ENCODE measurements at regions not wholly inside any gene's neighbourhood (a gene's known extent, or its start where the extent isn't known, plus 50 kb on each side); places are given as distances from the start of the nearest gene placed in this dataset.

DNA sequence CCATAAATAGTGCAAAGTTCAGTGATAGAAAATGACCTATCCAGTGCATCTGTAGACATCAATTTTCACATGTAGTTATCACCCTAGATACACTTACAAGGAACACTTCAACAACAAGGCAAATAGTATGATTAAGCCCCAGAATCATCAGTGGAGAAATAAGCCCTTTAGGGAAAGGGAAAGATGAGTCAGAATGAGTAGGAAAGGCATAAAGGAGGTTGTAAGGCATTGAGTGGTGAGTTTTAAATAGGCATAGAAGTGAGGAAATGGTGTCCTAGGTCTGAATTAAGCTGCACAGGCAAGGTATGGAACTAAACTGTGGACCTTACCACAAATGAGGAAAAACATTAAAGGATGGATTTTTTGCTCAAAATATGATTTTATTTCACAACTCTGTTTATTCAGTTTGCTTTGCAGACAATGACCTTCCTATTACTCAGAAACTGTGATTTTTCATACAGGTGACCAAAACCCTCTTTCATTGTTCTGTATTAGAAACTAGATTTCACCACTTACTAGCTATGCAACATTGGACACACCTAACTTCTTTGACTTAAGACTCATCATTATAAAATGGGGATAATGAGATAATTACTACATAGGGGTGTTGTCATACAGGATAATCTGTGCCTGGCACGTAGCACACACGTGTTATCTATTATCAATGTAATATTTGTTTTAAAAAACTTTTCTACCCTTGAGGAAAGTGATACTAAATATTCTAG is 57.0 kb upstream of the MAP9 start:
- TF ChIP-seq TAF1 (IDR thresholded peaks at IDR 0.05; ENCODE audit: low read depth, low read length) (no peak), SPI1 (IDR thresholded peaks at IDR 0.05; ENCODE audit: low read depth, low read length) (no peak), POLR2A (IDR thresholded peaks at IDR 0.05; ENCODE audit: low read depth, low read length) (no peak), PAX5 (IDR thresholded peaks at IDR 0.05; ENCODE audit: insufficient read depth, low read length, severe bottlenecking) (no peak), POU2F2 (IDR thresholded peaks at IDR 0.05; ENCODE audit: low read depth, low read length) (no peak)
- no peak for FAIRE-seq
- DNase-seq (ENCODE audit: insufficient read length, low spot score) = no peak

- DNase-seq (ENCODE audit: insufficient read length, low spot score) = no peak
- TF ChIP-seq POU2F2 (IDR thresholded peaks at IDR 0.05; ENCODE audit: low read depth, low read length) (no peak), PAX5 (IDR thresholded peaks at IDR 0.05; ENCODE audit: insufficient read depth, low read length, severe bottlenecking) (no peak), TAF1 (IDR thresholded peaks at IDR 0.05; ENCODE audit: low read depth, low read length) (no peak), SPI1 (IDR thresholded peaks at IDR 0.05; ENCODE audit: low read depth, low read length) (no peak), POLR2AphosphoS5 (IDR thresholded peaks at IDR 0.05; ENCODE audit: low read depth, low read length) (no peak), POLR2A (IDR thresholded peaks at IDR 0.05; ENCODE audit: low read depth, low read length) (no peak)
- FAIRE-seq = no peak
Measured at GRCh38 chr4:155430895-155431795, 54.4 kb upstream of the MAP9 start.

- FAIRE-seq (no peak), DNase-seq (ENCODE audit: insufficient read length, low spot score) (no peak)
- TF ChIP-seq TAF1 (IDR thresholded peaks at IDR 0.05; ENCODE audit: low read depth, low read length) (no peak), POU2F2 (IDR thresholded peaks at IDR 0.05; ENCODE audit: low read depth, low read length) (no peak), SPI1 (IDR thresholded peaks at IDR 0.05; ENCODE audit: low read depth, low read length) (no peak), POLR2A (IDR thresholded peaks at IDR 0.05; ENCODE audit: low read depth, low read length) (no peak), POLR2AphosphoS5 (IDR thresholded peaks at IDR 0.05; ENCODE audit: low read depth, low read length) (no peak)
Measured at GRCh38 chr4:155428128-155428527, 51.4 kb upstream of the MAP9 start.

- no peak for TF ChIP-seq POU2F2 (IDR thresholded peaks at IDR 0.05; ENCODE audit: low read depth, low read length)
- no peak for TF ChIP-seq SPI1 (IDR thresholded peaks at IDR 0.05; ENCODE audit: low read depth, low read length)
- TF ChIP-seq POLR2AphosphoS5 (IDR thresholded peaks at IDR 0.05; ENCODE audit: low read depth, low read length) = no peak
- TF ChIP-seq TAF1 (IDR thresholded peaks at IDR 0.05; ENCODE audit: low read depth, low read length) = no peak
- no peak for TF ChIP-seq POLR2A (IDR thresholded peaks at IDR 0.05; ENCODE audit: low read depth, low read length)
- TF ChIP-seq PAX5 (IDR thresholded peaks at IDR 0.05; ENCODE audit: insufficient read depth, low read length, severe bottlenecking) = no peak
- no peak for FAIRE-seq
- no peak for DNase-seq (ENCODE audit: insufficient read length, low spot score)
Measured at GRCh38 chr4:155426953-155427352, 50.2 kb upstream of the MAP9 start.
